Activated CD4-positive, alpha-beta T cell treated with anti-CD3 and anti-CD28 coated beads, Interleukin-2, amount 50 U/mL, for 1 hour (primary cell): ENCODE measurements at regions not wholly inside any gene's neighbourhood (a gene's known extent, or its start where the extent isn't known, plus 50 kb on each side); places are given as distances from the start of the nearest gene placed in this dataset.

Experiments used
- DNase-seq: peaks from one replicate; pipeline ENCODE4 v3.0.0-alpha.2; 2020

- DNase-seq = no peak
Measured at GRCh38 chr2:16160281-16161084, 220.1 kb downstream of the MYCN start.

GRCh38 chr2:16156411-16156810 is 216.1 kb downstream of the MYCN start:
- DNase-seq = no peak

DNA sequence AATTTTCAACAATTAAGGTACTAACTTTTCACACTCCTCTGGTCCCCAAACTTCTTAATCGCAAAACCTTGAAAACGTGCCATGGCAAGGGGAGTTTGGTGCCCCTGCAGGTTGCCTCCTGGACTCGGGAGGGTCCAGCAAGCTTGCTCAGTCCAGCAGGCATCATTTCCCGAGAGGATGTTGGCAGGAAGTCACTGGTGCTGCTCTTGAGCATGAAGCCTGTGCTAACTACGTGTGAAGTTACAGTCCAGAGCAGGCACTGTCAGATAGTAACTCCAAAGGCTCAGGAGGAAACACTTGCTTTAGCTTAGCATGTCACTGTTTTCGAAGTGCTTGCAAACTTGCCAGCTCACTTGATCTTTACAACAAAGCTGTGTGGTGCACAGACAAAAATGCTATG is 215.4 kb downstream of the MYCN start:
- no peak for DNase-seq

DNA sequence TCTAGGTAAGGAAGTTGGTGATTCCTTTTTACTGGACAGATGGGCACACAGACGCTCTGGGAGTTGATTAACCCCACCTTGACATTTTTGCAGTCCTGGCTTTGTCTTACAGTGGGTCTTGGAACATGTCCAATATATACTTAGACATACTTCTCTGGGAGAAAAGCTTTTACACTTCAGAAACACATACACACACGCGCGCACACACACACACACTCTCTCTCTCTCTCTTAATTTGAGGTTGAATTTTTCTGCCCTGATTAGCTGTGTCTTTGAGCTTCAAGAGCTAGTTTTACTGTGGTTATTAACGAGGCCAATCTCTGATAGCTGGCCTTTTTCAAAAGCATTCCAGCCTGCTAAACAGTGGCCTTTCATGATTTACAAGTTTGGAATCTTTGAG is 215.0 kb downstream of the MYCN start:
- DNase-seq = no peak

GRCh38 chr2:16154501-16155280 is 214.3 kb downstream of the MYCN start:
- DNase-seq = no peak

GRCh38 chr2:16154061-16154460 is 213.7 kb downstream of the MYCN start:
- no peak for DNase-seq

DNA sequence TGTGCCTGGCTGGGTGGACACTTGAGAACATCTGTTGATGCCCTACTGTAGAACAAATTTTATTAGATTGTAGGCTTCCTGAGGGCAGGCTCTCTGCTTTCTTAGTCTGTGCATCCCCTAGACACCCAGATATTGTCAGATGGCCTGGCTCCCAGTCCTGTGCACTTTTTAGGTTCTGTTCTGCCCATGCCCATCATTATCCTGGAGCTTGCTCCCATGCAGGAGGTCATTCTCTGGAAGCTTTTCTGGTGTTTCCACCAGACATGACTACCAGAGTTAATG is 213.3 kb downstream of the MYCN start:
- no peak for DNase-seq

GRCh38 chr2:16152928-16153753 is 212.8 kb downstream of the MYCN start:
- DNase-seq = no peak

DNA sequence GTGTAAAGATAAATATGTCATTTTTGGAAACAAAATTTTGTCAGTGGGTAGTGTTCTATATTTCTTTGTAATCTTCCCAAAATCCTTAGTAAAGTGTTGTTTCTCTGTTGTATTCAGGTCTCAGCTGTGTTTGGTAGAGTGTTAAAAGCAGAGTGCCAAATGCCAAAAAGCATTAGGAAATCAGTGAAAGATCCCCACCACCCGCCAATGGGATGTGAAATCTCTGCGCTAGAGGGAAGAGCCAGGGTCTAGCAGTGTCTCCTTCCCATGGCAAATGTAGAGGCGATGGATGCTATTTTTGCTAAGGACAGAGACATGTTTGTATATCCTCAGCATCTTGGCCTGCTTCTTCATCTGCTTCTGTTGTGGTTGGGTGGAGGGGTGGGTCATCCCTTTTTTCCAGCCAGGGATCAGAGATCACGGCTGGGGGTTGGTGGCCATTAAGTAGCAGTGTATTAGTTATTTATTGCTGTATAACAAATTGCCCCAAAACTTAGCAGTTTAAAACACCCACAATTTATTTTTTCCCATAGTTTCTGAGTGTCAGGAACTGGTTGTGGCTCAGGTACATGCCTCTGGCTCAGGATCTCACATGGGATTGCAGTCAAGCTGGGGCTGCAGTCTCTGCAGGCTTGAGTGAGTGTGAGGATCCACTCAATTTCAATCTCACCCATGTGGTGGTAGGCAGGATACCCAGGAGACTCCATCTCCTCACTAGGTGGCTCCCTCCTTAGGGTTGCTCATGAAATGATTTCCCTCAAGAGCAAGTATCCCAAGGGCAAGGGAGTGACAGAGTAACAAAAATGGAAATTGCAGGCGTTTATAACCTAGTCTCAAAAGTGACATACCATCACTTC is 211.9 kb downstream of the MYCN start:
- no peak for DNase-seq

DNA sequence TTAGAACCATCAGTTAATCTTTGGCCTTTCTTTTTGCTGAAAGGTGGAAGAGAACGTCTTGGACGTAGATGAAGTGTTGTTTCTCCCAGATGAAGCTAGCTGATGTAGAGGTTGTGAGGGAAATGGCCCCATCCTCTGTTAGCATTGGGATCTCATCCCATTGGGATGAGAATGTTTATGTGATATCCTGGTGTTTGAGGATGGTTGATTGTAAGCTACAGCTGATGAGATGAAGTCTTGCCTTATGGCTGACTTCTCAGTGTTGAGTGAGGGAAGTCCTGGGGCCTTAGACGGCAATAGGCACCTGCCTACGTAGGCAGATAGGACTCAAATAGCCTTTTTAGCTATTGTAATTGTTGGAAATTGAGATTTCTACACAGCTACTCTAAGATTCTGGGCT is 211.3 kb downstream of the MYCN start:
- no peak for DNase-seq

DNA sequence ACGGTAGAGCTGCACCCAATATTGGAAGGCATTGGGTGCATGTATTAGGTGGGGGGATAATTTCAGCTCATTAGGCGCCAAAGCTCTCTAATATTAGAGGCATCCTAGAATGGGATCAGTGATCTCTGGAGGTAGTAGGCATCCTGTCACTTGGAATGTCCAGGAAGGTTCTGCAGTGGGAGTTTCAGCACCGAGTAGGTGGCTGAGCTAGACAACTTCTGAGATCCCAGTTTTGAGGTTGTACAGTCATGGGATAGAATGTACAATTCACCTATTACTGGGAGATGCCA is 210.9 kb downstream of the MYCN start:
- DNase-seq = no peak

GRCh38 chr2:16150456-16151280 is 210.3 kb downstream of the MYCN start:
- DNase-seq = no peak

- no peak for DNase-seq
Measured at GRCh38 chr2:16149349-16150243, 209.2 kb downstream of the MYCN start.

- no peak for DNase-seq
Measured at GRCh38 chr2:16148632-16149348, 208.4 kb downstream of the MYCN start.

GRCh38 chr2:16142383-16143361 is 202.3 kb downstream of the MYCN start:
- DNase-seq = no peak

DNA sequence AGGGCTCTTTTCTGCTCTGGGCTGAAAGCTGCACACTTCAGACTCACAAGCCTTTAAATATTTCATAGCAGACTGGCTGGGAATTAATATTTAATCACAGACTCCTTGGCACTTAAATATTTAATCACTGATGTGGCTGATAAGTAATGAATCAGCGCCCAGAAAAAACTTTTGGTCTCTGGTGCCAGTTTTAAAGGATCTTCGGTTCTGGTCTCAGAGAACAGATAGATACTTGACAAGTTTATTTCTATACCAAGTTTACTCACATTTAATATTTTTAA is 201.2 kb downstream of the MYCN start:
- no peak for DNase-seq

DNA sequence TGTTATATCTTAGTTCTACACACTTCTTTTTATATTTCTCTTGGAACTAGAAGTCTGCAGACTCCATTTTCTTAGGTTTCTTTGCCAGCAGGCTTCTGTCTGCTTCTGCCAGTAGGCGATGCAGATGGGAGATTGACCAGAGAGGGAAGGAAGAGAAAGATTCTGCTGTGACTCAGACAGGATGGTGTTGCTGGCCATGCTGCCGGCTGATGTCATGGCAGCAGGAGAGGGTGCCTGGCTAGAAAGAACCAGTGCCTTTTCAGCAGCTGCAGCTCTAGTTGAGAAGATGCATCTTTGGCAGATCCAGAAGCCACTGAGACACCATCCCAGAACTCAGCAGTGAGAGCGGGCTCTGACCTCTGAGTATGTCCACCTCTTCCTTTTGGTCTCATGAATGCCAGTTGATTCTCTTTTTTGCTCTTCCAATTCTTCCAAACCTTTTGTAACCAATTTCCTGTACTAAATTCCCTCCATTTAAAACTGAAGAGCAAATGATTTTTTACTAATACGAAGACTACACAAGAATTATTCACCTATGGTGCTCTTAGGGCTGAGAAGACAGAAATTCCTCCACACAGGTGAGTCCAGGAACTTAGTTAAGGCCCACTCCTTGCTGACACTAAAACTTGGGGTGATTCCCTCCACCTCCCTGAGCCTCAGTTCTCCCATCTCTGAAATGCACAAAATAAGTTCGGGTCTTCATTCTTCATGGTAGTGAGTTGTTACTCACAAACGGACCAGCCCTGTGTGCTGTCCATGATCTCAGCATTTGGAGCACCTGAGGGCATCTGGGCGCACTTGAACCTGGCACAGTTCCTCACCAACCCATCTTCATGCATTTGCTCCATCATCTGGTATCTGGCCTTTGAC is 200.7 kb downstream of the MYCN start:
- no peak for DNase-seq
